MM.1S (cell line): ENCODE measurements at regions not wholly inside any gene's neighbourhood (a gene's known extent, or its start where the extent isn't known, plus 50 kb on each side); places are given as distances from the start of the nearest gene placed in this dataset.

Experiments used
- EZH2phosphoT487 ChIP-seq: fragments of 300-600 bp; sonication (generic); IDR thresholded peaks from 2 replicates; pipeline ENCODE4 v1.6.1; 2018; ENCODE audit warnings: antibody characterized with exemption, low read length
- TF ChIP-seq, protein P1 (sequence below): fragments of 300-600 bp; sonication (generic); IDR thresholded peaks from 2 replicates; pipeline ENCODE4 v1.5.1; 2016; ENCODE audit warnings: antibody characterized with exemption, low read length, mixed read lengths

GRCh38 chr2:78973630-78974029, 51.9 kb upstream of the REG3G start:
- TF ChIP-seq, protein P1, sequence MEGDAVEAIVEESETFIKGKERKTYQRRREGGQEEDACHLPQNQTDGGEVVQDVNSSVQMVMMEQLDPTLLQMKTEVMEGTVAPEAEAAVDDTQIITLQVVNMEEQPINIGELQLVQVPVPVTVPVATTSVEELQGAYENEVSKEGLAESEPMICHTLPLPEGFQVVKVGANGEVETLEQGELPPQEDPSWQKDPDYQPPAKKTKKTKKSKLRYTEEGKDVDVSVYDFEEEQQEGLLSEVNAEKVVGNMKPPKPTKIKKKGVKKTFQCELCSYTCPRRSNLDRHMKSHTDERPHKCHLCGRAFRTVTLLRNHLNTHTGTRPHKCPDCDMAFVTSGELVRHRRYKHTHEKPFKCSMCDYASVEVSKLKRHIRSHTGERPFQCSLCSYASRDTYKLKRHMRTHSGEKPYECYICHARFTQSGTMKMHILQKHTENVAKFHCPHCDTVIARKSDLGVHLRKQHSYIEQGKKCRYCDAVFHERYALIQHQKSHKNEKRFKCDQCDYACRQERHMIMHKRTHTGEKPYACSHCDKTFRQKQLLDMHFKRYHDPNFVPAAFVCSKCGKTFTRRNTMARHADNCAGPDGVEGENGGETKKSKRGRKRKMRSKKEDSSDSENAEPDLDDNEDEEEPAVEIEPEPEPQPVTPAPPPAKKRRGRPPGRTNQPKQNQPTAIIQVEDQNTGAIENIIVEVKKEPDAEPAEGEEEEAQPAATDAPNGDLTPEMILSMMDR, result no peak
- TF ChIP-seq EZH2phosphoT487, result no peak
